GM12878 (cell line): ENCODE measurements at regions not wholly inside any gene's neighbourhood (a gene's known extent, or its start where the extent isn't known, plus 50 kb on each side); places are given as distances from the start of the nearest gene placed in this dataset.

Experiments used
- ATAC-seq: fragments of 200-7000 bp; cut with Tn5 transposase; 3 replicates; pipeline ENCODE4 v1.9.1; 2020; ENCODE audit warnings: mild to moderate bottlenecking, moderate library complexity
- BruUV-seq: library from RNA; stranded (reverse); fragments of 400-500 nt; replicated peaks from 2 replicates; lab custom pipeline; 2021; lab: Mats Ljungman, UMichigan
- CTCF ChIA-PET: fragments of 300-600 bp; sonication (Branson Sonifier 250); formaldehyde crosslinking; extraction: SDS; loops from one replicate; lab custom pipeline; 2021; ENCODE audit warnings: inconsistent platforms; lab: Yijun Ruan, JAX
- POLR2A ChIA-PET: fragments of 350-600 bp; formaldehyde crosslinking; extraction: SDS; loops from one replicate; lab custom pipeline; 2021; ENCODE audit warnings: inconsistent platforms; lab: Charles Lee
- RAD21 ChIA-PET: fragments of 300-600 bp; sonication (Branson Sonifier 250); formaldehyde crosslinking; loops from one replicate; lab custom pipeline; 2023; ENCODE audit warnings: antibody characterized with exemption; ENCODE audit not compliant: unreplicated experiment; lab: Charles Lee
- SMC1A ChIA-PET: fragments of 300-600 bp; sonication (Branson Sonifier 250); formaldehyde crosslinking; loops from one replicate; lab custom pipeline; 2023; ENCODE audit not compliant: unreplicated experiment, uncharacterized antibody; lab: Charles Lee
- DNase-seq: peaks from one replicate; pipeline ENCODE4 v3.0.0-alpha.2; 2011; ENCODE audit warnings: low read depth, low spot score
- FAIRE-seq: peaks from 3 replicates; lab custom pipeline; 2011; peaks lifted over from hg19 to GRCh38; lab: Jason Lieb, UNC
- H2AFZ ChIP-seq: 2 replicates; pipeline ENCODE4 v1.6.0; 2011; ENCODE audit warnings: low read depth, low read length, control low read depth; ENCODE audit not compliant: control insufficient read depth
- H3K27ac ChIP-seq: 2 replicates; pipeline ENCODE4 v1.5.1; 2011; ENCODE audit warnings: control low read depth; ENCODE audit not compliant: control insufficient read depth, insufficient read depth
- H3K27me3 ChIP-seq, 2 experiments: replicated peaks in 1 of 2; 2 replicates each; pipeline versions ENCODE4 v1.6.0 to v1.6.1; 2011; ENCODE audit warnings: low read length in 1 of 2; ENCODE audit not compliant: control insufficient read depth in 2 of 2, insufficient read depth in 2 of 2
- H3K36me3 ChIP-seq, 2 experiments: 2 replicates each; pipeline ENCODE4 v1.5.1; 2011; ENCODE audit warnings: low read length in 1 of 2; ENCODE audit not compliant: control insufficient read depth in 2 of 2, insufficient read depth in 2 of 2
- H3K4me1 ChIP-seq: 2 replicates; pipeline ENCODE4 v1.6.1; 2011; ENCODE audit warnings: mild to moderate bottlenecking, low read length, moderate library complexity, mixed read lengths; ENCODE audit not compliant: control insufficient read depth, insufficient read depth
- H3K4me2 ChIP-seq: 2 replicates; pipeline ENCODE4 v1.6.0; 2011; ENCODE audit warnings: control low read depth; ENCODE audit not compliant: control insufficient read depth, insufficient read depth
- H3K4me3 ChIP-seq: fragments of 200-600 bp; sonication (generic); 2 replicates; pipeline ENCODE4 v1.5.1; 2016
- H3K79me2 ChIP-seq: 2 replicates; pipeline ENCODE4 v1.6.0; 2011; ENCODE audit warnings: low read length; ENCODE audit not compliant: control insufficient read depth, insufficient read depth
- H3K9ac ChIP-seq: 2 replicates; pipeline ENCODE4 v1.8.0; 2011; ENCODE audit warnings: low read length, control low read depth, mixed read lengths; ENCODE audit not compliant: control insufficient read depth, insufficient read depth
- H3K9me3 ChIP-seq: replicated peaks from 3 replicates; pipeline ENCODE4 v1.5.1; 2011; ENCODE audit warnings: mild to moderate bottlenecking, low read length; ENCODE audit not compliant: control insufficient read depth, insufficient read depth
- H4K20me1 ChIP-seq: 2 replicates; pipeline ENCODE4 v1.6.0; 2011; ENCODE audit not compliant: control insufficient read depth, insufficient read depth
- CBFB ChIP-seq: IDR thresholded peaks from 2 replicates; pipeline ENCODE4 v1.6.1; 2016; ENCODE audit warnings: antibody characterized with exemption, low read depth
- CTCF ChIP-seq, 3 experiments: IDR thresholded peaks in 2 of 3; conservative IDR thresholded peaks in 1 of 3; 2 replicates each; pipeline ENCODE4 v1.5.1; 2011; ENCODE audit warnings: low read depth in 3 of 3, low read length in 3 of 3, mild to moderate bottlenecking in 3 of 3, control low read depth in 2 of 3, moderate library complexity in 2 of 3, inconsistent platforms in 1 of 3, mixed read lengths in 1 of 3; ENCODE audit not compliant: control insufficient read depth in 2 of 3, insufficient read depth in 1 of 3; ENCODE audit errors: extremely low read depth in 1 of 3
- E4F1 ChIP-seq: fragments of 450-650 bp; IDR thresholded peaks from 2 replicates; pipeline ENCODE4 v1.6.1; 2018; ENCODE audit warnings: borderline replicate concordance, mild to moderate bottlenecking; ENCODE audit not compliant: partially characterized antibody
- FOXM1 ChIP-seq: IDR thresholded peaks from 2 replicates; pipeline ENCODE4 v1.6.1; 2012; ENCODE audit warnings: low read depth, mild to moderate bottlenecking, inconsistent platforms, low read length, moderate library complexity
- HDAC6 ChIP-seq: fragments of 200-600 bp; sonication (generic); IDR thresholded peaks from one replicate; pipeline ENCODE4 v1.8.0; 2017; ENCODE audit warnings: antibody characterized with exemption; ENCODE audit not compliant: unreplicated experiment
- JUNB ChIP-seq: IDR thresholded peaks from 2 replicates; pipeline ENCODE4 v1.6.1; 2016; ENCODE audit warnings: antibody characterized with exemption, mild to moderate bottlenecking
- NR2F1 ChIP-seq: fragments of 450-650 bp; conservative IDR thresholded peaks from 2 replicates; pipeline ENCODE4 v1.6.1; 2017; ENCODE audit warnings: mild to moderate bottlenecking
- RB1 ChIP-seq: fragments of 450-650 bp; formaldehyde crosslinking; IDR thresholded peaks from 2 replicates; pipeline ENCODE4 v1.6.1; 2017; ENCODE audit warnings: mild to moderate bottlenecking, borderline replicate concordance
- RBBP5 ChIP-seq: fragments of 200-600 bp; sonication (generic); conservative IDR thresholded peaks from 2 replicates; pipeline ENCODE4 v1.6.1; 2016
- SMAD1 ChIP-seq: fragments of 450-650 bp; IDR thresholded peaks from 2 replicates; pipeline ENCODE4 v1.6.1; 2018; ENCODE audit warnings: mild to moderate bottlenecking, low read depth; ENCODE audit not compliant: partially characterized antibody
- SPI1 ChIP-seq: IDR thresholded peaks from 2 replicates; pipeline ENCODE4 v1.6.1; 2011; ENCODE audit warnings: low read depth, mild to moderate bottlenecking, low read length, moderate library complexity, borderline replicate concordance; ENCODE audit not compliant: insufficient read depth
- SRF ChIP-seq, 2 experiments: IDR thresholded peaks; 2 replicates each; pipeline ENCODE4 v1.6.1; 2011; ENCODE audit warnings: low read depth in 2 of 2, low read length in 2 of 2, mild to moderate bottlenecking in 1 of 2, moderate library complexity in 1 of 2
- USF2 ChIP-seq: IDR thresholded peaks from 2 replicates; pipeline ENCODE4 v1.6.1; 2011; ENCODE audit warnings: low read depth, low read length, improper control_type of control experiment, borderline replicate concordance
- WGBS: methylation state at CpG from one replicate; pipeline ENCODE4 v1.1.6; 2016; ENCODE audit warnings: low lambda C conversion rate; ENCODE audit not compliant: insufficient replicate concordance, insufficient coverage; ENCODE audit errors: missing lambda C conversion rate; 5-methylcytosine and 5-hydroxymethylcytosine counted together
- in situ Hi-C: fragments of 300-500 bp; cut with MboI; formaldehyde crosslinking; loops from 9 replicates; pipeline ENCODE4 v1.14.3; 2018; ENCODE audit warnings: mixed read lengths
- intact Hi-C: fragments of 100-400 bp; cut with micrococcal nuclease; formaldehyde crosslinking; loops from one replicate; pipeline ENCODE4 v1.14.2; 2022; ENCODE audit not compliant: unreplicated experiment
- TF ChIP-seq, protein P1 (sequence below): fragments of 450-650 bp; conservative IDR thresholded peaks from 2 replicates; pipeline ENCODE4 v1.6.1; 2017; ENCODE audit warnings: mild to moderate bottlenecking, moderate library complexity

DNA sequence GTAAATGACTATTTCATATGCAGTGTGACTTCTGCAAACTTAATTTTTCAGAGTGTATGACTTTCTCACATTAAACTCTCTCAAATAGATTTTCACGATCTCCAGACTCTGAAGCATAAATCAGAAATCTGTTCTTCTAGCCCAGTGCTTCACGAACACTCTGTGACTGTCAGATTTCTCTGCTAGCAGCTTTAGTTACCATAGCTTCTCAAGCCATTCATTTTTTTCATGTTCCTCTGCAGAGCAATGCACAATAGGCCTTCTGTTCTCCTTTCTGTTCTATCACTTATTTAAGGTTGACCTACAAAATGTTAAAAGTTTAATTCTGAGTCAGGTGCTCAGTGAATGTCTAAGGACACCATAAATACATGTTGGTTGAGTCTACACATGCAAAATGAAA lies 1102.2 kb downstream of the TUSC7 start (continued):
- no peak for TF ChIP-seq E4F1

GRCh38 chr3:117814975-117815374 lies 1105.4 kb downstream of the TUSC7 start:
- RAD21 ChIA-PET: no interaction called here
- H3K9ac ChIP-seq: no peak overlapping the region
- FAIRE-seq (no peak), ATAC-seq (no peak), DNase-seq (no peak)
- in situ Hi-C loops: no loop called here
- 0% methylated on average over 2 of the region's 2 CpGs for WGBS
- H3K4me2 ChIP-seq: no peak overlapping the region
- POLR2A ChIA-PET: no interaction called here
- CTCF ChIA-PET: interaction anchor here (1.0 kb wide), 1 partner anchor 14 kb away, joined by 4 read pairs; no protein-coding TSS in a partner anchor
- no peaks in the 10 kb centered on the region for H3K9me3 ChIP-seq
- no peak overlapping the region for H3K27ac ChIP-seq
- intact Hi-C loops: no loop called here
- H3K4me1 ChIP-seq: no peaks in the 10 kb centered on the region
- no peaks in the 10 kb centered on the region for H4K20me1 ChIP-seq
- H2AFZ ChIP-seq: no peak overlapping the region
- TF ChIP-seq SPI1: no peak
- no peak for TF ChIP-seq SRF (IDR thresholded peaks at IDR 0.05; ENCODE audit: low read depth in 2 of 2, low read length in 2 of 2)
- TF ChIP-seq USF2: no peak
- TF ChIP-seq, protein P1, sequence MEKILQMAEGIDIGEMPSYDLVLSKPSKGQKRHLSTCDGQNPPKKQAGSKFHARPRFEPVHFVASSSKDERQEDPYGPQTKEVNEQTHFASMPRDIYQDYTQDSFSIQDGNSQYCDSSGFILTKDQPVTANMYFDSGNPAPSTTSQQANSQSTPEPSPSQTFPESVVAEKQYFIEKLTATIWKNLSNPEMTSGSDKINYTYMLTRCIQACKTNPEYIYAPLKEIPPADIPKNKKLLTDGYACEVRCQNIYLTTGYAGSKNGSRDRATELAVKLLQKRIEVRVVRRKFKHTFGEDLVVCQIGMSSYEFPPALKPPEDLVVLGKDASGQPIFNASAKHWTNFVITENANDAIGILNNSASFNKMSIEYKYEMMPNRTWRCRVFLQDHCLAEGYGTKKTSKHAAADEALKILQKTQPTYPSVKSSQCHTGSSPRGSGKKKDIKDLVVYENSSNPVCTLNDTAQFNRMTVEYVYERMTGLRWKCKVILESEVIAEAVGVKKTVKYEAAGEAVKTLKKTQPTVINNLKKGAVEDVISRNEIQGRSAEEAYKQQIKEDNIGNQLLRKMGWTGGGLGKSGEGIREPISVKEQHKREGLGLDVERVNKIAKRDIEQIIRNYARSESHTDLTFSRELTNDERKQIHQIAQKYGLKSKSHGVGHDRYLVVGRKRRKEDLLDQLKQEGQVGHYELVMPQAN: no peak
- TF ChIP-seq HDAC6: no peak
- TF ChIP-seq SMAD1: no peak
- TF ChIP-seq NR2F1: no peak
- no peak for TF ChIP-seq RB1
- TF ChIP-seq FOXM1: no peak
- TF ChIP-seq RBBP5: no peak
- no peak for TF ChIP-seq CBFB
- no peak for TF ChIP-seq CTCF (IDR thresholded peaks at IDR 0.05 in 2 of 3, conservative IDR thresholded peaks at IDR 0.05 in 1 of 3; ENCODE audit: control insufficient read depth in 2 of 3, extremely low read depth in 1 of 3, insufficient read depth in 1 of 3, low read depth in 3 of 3, low read length in 3 of 3)
- TF ChIP-seq JUNB: no peak
- TF ChIP-seq, all 136 proteins: peak for 0
- no peaks in the 10 kb centered on the region for H3K79me2 ChIP-seq
- SMC1A ChIA-PET: interaction anchor here (1.5 kb wide), 1 partner anchor 10 kb away, joined by 5 read pairs; no protein-coding TSS in a partner anchor
- BruUV-seq: no TSS peak
- no peak overlapping the region for H3K4me3 ChIP-seq
- H3K27me3 ChIP-seq: no peaks in the 10 kb centered on the region
- no peaks in the 10 kb centered on the region for H3K36me3 ChIP-seq
